Islet precursor cell (in vitro differentiated cells): ENCODE measurements at regions not wholly inside any gene's neighbourhood (a gene's known extent, or its start where the extent isn't known, plus 50 kb on each side); places are given as distances from the start of the nearest gene placed in this dataset.
A peak's percentile ranks its signal among the peaks of the same experiment; 100 is the strongest.
"Not testable (repeated sequence)": the region's sequence is repeated elsewhere in the genome, so short reads cannot be mapped to it uniquely, and the experiment has no call there.

Experiments used
- DNase-seq: peaks from one replicate; pipeline ENCODE4 v3.0.0-alpha.2; 2018

DNA sequence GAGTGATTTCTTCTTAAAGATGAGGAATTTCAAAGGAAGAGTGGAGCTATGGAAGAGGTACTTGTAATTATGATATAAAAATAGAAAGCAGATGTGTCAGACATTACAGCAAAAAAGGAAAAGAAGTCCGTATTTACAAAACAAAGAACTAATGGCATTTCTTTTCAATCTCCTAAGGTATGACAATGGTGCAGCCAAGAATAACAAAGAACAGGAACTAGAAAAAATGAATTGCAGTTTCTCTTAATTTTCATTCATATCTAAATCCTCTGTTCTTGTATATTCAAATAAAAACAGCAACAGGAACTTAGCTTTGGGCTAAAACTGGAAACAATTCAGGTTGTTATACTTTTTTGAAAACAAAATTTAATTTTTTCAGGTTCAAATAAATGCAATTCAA, 105.1 kb downstream of the SPRY1 start:
- DNase-seq = no peak

DNA sequence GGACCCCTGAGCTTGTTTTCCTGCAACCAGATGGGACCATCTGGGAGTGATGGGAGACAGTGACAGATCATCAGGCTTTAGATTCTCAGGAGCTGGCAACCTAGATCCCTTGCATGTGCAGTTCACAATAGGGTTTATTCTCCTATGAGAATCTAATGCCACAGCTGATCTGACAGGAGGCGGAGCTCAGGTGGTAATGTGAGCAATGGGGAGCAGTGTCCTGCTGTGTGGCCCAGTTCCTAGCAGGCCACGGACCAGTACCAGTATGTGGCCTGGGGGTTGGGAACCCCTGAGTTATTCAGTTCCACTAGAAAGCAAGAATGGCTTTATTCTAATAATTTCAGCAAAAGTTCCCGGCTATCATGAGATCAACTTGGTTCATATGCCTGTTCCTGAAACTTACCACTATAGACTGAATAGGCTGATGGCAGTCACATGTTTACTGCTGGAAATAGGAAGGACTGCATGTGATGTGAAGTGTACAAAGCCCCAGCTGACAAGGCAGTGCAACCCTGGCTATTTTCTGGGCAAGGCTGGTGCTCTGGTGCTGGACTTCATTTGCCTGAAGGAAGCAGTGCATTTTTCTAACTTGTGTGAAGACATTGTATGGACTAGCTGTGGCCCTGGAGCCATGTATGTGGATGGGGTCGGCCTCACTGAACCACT, 107.2 kb downstream of the SPRY1 start:
- DNase-seq = no peak

DNA sequence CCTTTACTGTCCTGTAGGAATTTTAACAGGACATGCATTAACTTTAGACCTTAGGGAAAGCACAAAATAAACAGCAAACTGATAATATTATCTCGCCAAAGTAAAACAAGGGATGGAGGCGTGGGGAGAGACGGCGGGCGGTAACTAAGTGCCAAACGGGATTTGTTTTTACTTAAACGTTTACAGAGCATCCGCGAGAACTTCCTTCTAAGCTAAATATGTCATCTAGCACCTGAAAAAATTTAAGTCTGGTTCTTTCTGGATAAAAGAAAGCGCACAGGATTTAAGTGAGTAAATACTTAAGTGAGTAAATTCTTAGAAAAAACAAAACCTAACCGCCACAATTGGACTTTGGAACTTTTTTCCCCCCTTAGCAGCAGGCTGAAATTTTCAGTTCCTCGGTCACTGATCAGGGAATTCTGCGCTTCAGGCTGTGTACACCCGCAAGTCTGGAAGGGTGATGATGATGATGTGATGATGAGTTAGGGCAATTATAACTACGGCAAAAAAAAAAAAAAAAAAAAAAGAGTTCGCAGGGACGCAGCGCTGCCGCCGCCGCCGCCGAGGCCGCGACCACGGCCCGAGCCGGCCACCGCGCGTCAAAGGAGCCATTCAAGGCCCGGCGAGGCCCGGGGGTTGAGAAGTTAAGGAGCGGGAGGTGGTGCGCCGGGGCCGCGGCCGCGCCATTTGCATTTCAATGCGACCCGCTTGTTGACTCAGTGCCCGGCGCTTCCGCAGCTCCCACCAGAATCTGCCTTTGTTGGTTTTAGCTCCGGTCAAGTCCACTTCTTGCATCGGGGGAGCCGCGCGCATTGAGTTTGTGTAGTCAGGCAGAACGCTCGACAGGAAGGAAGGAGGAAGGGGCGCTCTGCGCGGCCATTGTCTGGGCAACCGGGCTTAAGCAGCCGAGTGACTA, 108.8 kb downstream of the SPRY1 start:
- peak; percentile 95 for DNase-seq

DNA sequence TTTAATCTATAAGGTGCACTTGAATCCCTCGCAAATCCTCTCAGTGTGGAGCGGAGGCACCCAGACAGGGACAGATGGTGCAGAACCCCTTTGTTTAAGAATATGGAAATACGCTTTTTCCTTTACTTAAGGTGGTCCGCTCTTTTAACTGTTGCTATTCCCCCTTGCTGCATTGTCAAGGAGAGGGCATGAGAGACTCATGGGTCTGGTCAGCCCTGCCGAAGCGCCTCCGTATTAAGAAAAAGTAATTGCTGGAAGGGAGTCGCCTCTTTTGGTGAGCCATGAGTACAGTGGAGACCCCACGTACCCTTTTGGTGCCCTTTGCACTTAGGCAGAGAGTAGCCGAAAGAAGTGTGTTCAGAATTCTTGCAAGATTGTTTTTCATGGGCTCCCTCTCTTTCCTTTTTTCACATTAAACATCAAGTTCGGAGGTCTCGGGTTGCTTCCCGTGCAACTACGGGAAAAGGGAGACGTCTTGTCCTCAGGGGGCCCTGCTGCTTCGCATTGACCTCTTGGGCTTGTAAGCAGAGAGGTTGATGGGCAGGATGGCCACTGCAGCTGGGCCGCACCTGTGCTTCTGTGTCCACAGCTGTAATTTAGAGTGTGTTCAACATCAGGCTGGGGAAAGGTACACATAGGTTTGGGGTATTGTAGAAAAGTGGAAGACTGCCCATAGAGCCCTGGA, 109.6 kb downstream of the SPRY1 start:
- DNase-seq = no peak

GRCh38 chr4:123507376-123507775, 110.8 kb downstream of the SPRY1 start:
- DNase-seq = no peak

DNA sequence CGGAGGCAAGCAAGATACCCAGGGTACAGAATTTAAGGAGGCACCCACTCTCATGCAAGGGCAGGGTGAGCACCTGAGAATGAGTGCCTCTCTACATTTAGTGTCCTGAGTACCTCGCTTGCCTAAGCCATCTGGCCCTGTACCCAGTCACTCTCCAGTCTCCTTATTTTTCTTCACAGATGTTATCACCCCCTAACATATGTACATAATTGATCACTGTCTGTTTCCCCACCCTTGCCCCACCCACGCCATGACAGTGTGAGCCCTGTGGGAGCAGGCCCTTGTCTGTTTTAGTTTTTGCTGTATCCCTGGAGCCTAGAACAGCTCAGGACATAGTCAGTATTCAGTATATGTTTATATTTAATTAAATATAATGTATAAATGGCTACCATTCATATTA, 113.6 kb downstream of the SPRY1 start:
- no peak for DNase-seq

DNA sequence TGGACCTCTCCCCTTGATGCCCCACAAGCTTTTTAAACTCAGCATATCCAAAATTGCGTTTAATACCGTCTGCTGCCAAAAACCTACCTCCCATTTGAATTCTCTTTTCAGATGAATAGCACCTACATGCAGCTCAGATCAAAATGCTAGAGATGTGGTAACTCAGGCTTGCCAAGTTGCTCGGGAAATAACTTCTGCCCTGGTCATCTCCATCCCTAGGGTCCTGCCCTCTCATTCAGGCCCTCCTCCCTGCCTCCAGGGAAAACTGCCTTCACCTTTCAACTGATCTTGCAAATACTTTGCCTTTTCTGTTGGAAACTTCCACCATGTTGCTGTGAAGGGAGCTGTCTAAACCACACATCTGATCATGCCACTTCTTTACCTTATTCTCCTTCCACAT, 114.1 kb downstream of the SPRY1 start:
- no peak for DNase-seq

- no peak for DNase-seq
Measured at GRCh38 chr4:123516576-123516975, 120.0 kb downstream of the SPRY1 start.

DNA sequence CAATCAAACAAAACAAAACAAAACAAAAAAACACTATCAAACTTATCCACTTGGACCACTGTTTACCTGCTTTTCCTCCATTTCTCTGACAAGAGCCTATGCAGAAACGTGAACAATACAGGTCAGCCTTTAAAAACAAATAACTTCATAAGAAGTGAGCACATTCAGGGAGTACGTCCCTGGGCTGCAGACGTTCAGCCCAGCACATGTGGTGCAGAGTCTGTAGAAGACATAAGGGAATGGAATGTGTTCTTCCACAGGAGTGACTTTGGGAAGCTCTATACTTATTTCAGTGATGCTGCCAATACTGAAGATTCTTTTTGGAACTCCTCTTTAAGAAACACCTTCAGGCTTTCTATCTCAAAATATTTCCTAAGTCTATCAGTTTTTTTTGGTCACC, 120.6 kb downstream of the SPRY1 start:
- DNase-seq = no peak

DNA sequence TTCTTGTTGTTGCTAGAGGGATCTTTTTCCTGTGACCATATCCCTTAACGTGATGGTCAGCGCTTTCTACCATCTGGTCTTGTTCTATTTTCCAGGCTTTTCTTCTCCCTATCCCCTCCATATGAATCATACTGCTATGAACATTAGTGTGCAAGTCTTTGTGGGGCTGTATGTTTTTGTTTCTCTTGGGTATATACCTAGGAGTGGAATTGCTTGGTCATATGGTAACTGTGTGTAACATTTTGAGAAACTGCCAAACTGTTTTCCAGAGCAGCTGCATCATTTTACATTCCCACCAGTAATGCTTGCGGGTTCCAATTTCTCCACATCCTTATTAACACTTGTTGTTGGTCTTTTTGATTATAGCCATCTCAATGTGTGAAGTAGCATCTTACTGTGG, 121.4 kb downstream of the SPRY1 start:
- DNase-seq = no peak

DNA sequence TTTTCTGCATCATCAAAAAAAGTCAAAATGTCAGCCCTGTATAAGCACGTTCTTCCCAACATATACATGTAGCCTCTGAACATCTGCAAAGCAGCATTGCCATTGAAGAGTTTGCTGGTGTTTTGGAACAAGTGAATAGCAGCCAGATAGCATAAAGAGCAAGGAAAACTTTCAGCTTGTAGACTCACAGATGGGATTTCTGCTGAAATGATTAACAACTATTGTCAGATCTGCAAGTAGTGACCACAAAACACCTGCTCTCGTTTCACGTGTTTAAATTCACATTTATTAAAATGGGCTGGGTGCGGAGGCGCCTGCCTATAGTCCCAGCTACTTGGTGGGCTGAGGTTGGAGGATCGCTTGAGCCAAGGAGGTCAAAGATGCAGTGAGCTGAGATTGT, 123.7 kb downstream of the SPRY1 start:
- DNase-seq = no peak

GRCh38 chr4:123522081-123522480, 125.5 kb downstream of the SPRY1 start:
- DNase-seq = no peak

DNA sequence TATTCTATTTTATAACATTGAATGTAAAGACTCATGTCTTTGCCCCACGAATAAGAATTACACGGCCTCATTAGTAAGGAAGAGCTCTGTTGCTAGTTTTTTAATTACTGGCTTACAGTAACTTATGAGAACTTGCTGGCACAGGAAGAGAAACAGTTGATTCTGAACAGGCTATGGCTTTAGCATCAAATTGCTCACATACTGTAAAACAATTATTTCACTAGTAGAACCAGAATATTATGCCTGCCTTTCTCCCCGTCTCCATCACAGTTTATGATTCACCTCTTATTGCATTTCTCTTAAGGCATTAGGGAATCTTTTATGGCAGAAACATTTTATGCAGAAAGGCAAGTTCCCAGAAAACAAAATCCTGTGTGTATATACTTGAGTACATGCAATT, 126.1 kb downstream of the SPRY1 start:
- no peak for DNase-seq

DNA sequence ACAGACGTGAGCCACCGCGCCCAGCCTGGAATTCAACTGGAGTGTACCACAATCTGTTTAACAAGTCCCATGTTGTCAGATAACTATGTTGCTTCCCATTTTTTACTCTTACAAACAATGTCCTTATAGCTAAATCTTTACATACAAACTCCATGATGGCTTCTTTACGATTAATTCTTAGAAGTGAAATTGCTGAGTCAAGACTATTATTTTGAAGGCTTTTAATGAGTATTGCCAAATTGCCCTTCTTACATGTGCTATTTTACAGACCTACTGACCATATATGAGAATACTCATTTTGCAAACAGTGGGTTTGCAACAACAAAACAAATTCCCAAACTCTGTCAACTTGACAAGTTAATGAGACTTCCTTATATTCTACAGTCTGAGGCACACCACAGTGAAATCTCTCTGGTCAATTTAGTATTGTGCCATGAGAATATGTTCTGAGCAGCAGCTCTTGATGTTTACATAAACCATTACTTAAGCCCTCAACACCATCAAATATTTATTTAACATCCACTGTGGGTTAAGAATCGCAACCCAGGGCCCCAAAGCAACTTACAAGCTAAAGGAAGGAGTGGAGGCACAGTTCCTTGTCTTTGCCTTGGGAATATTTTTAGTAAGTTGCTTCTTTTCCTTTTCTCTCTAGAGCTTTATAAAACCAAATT, 128.5 kb downstream of the SPRY1 start:
- no peak for DNase-seq

- DNase-seq = no peak
Measured at GRCh38 chr4:123526511-123526910, 129.9 kb downstream of the SPRY1 start.

- DNase-seq = no peak
Measured at GRCh38 chr4:123528501-123529277, 132.1 kb downstream of the SPRY1 start.

- DNase-seq = no peak
Measured at GRCh38 chr4:123529278-123529568, 132.6 kb downstream of the SPRY1 start.

DNA sequence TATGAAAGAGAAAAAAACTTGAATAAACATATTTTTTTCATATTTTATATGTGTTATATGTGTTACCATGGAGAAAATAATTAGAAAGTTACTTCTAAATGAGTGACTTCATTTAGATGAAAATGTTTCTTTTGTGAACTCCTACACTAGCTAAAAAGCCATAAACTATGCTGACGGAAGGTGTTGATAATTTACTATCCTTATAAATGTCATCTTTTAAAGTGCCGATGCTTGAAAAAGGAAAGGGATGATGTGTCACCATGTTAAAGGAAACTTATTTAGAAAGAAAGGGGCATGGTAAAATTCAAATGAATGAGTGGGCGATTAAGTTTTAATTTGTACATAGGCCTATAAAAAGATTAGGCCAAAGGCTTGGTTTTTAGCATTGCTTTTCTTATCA, 133.8 kb downstream of the SPRY1 start:
- no peak for DNase-seq

GRCh38 chr4:123535037-123535748, 138.6 kb downstream of the SPRY1 start:
- no peak for DNase-seq

DNA sequence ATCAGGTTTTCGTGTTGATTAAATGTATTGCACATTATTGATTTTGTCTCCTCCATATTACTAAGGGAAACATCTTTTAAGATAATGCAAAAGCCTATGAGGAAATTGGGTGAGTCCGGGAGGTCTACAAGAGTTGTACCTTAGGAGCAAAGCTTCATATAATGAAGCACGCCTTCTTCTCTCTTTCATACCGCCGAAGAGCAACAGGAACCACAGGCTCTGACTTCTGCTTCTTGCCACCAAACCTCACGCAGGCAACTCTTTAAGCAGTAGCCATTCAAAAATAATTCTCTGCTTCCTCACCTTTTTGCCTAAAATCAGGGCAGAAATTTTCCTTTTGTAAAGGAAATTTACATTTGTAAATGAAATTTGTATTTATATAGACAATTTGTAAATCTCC, 139.6 kb downstream of the SPRY1 start:
- no peak for DNase-seq

DNA sequence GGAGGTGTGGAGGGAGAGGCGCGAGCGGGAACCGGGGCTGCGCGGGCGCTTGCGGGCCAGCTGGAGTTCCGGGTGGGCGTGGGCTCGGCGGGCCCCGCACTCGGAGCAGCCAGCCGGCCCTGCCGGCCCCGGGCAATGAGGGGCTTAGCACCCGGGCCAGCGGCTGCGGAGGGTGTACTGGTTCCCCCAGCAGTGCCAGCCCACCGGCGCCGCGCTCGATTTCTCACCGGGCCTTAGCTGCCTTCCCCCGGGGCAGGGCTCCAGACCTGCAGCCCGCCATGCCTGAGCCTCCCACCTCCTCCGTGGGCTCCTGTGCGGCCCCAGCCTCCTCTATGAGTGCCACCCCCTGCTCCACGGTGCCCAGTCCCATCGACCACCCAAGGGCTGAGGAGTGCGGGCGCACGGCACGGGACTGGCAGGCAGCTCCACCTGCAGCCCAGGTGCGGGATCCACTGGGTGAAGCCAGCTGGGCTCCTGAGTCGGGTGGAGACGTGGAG, 141.4 kb downstream of the SPRY1 start:
- DNase-seq = not testable (repeated sequence)
